IMR-90 (cell line): ENCODE measurements at regions not wholly inside any gene's neighbourhood (a gene's known extent, or its start where the extent isn't known, plus 50 kb on each side); places are given as distances from the start of the nearest gene placed in this dataset.
"Not testable (repeated sequence)": the region's sequence is repeated elsewhere in the genome, so short reads cannot be mapped to it uniquely, and the experiment has no call there.

Experiments
- ATAC-seq: fragments of 200-7000 bp; cut with Tn5 transposase; 2 replicates; pipeline ENCODE4 v1.9.1; 2020; ENCODE audit warnings: low read depth, mild to moderate bottlenecking, moderate library complexity
- BruUV-seq: library from RNA; stranded (reverse); fragments of 400-500 nt; replicated peaks from 2 replicates; lab custom pipeline; 2021; lab: Mats Ljungman, UMichigan
- CTCF ChIA-PET: fragments of 300-600 bp; formaldehyde crosslinking; extraction: SDS; loops from one replicate; lab custom pipeline; 2021; ENCODE audit warnings: antibody characterized with exemption; lab: Yijun Ruan, JAX
- POLR2A ChIA-PET: fragments of 300-600 bp; sonication (Branson Sonifier 250); formaldehyde crosslinking; loops from one replicate; lab custom pipeline; 2022; ENCODE audit warnings: antibody characterized with exemption; ENCODE audit not compliant: unreplicated experiment; lab: Charles Lee
- DNase-seq: peaks from one replicate; pipeline ENCODE4 v3.0.0; 2013
- H2AFZ ChIP-seq: replicated peaks from 2 replicates; pipeline ENCODE3; 2013; ENCODE audit warnings: low read length, mild to moderate bottlenecking; ENCODE audit not compliant: poor library complexity
- H2AK5ac ChIP-seq: 2 replicates; pipeline ENCODE4 v1.6.1; 2013; ENCODE audit warnings: low read depth, low read length, inconsistent platforms
- H2AK9ac ChIP-seq: replicated peaks from 2 replicates; pipeline ENCODE3; 2013; ENCODE audit warnings: mild to moderate bottlenecking, low read depth, low read length, moderate library complexity; ENCODE audit not compliant: poor library complexity
- H2BK120ac ChIP-seq: 2 replicates; pipeline ENCODE4 v1.6.1; 2013; ENCODE audit warnings: low read depth, low read length, inconsistent platforms
- H2BK15ac ChIP-seq: 3 replicates; pipeline ENCODE4 v1.6.1; 2013; ENCODE audit warnings: low read depth, low read length, inconsistent platforms
- H2BK20ac ChIP-seq: 2 replicates; pipeline ENCODE4 v1.6.1; 2013; ENCODE audit warnings: low read depth, mild to moderate bottlenecking, inconsistent platforms, low read length, moderate library complexity
- H2BK5ac ChIP-seq: 2 replicates; pipeline ENCODE4 v1.6.1; 2013; ENCODE audit warnings: mild to moderate bottlenecking, low read depth, low read length, inconsistent platforms; ENCODE audit not compliant: poor library complexity, severe bottlenecking
- H3K14ac ChIP-seq: replicated peaks from 2 replicates; pipeline ENCODE4 v1.6.1; 2013; ENCODE audit warnings: low read depth, low read length, inconsistent platforms
- H3K18ac ChIP-seq: 2 replicates; pipeline ENCODE4 v1.6.1; 2013; ENCODE audit warnings: low read depth, low read length, control low read depth
- H3K23ac ChIP-seq: 2 replicates; pipeline ENCODE4 v1.6.1; 2013; ENCODE audit warnings: low read depth, low read length, inconsistent platforms
- H3K27ac ChIP-seq: 2 replicates; pipeline ENCODE4 v1.5.1; 2013; ENCODE audit warnings: mild to moderate bottlenecking, control low read depth, low read length; ENCODE audit not compliant: insufficient read depth
- H3K27me3 ChIP-seq: 2 replicates; pipeline ENCODE4 v1.6.1; 2013; ENCODE audit warnings: low read length; ENCODE audit not compliant: control insufficient read depth, insufficient read depth
- H3K36me3 ChIP-seq: 2 replicates; pipeline ENCODE4 v1.6.1; 2013; ENCODE audit warnings: low read length, mixed read lengths; ENCODE audit not compliant: control insufficient read depth, insufficient read depth
- H3K4ac ChIP-seq: 2 replicates; pipeline ENCODE4 v1.6.1; 2013; ENCODE audit warnings: low read depth, low read length, inconsistent platforms
- H3K4me1 ChIP-seq: 2 replicates; pipeline ENCODE4 v1.6.1; 2013; ENCODE audit warnings: low read length, mixed read lengths; ENCODE audit not compliant: control insufficient read depth, insufficient read depth
- H3K4me2 ChIP-seq: 2 replicates; pipeline ENCODE4 v1.6.1; 2013; ENCODE audit warnings: low read depth, mild to moderate bottlenecking, control low read depth, low read length, moderate library complexity
- H3K4me3 ChIP-seq: 2 replicates; pipeline ENCODE4 v1.5.1; 2013; ENCODE audit warnings: low read depth, mild to moderate bottlenecking, control low read depth, low read length, moderate library complexity; ENCODE audit not compliant: insufficient read depth
- H3K56ac ChIP-seq: 2 replicates; pipeline ENCODE4 v1.6.1; 2013; ENCODE audit warnings: low read length, inconsistent platforms; ENCODE audit not compliant: insufficient read depth; ENCODE audit errors: extremely low read depth
- H3K79me1 ChIP-seq, 2 experiments: 2 replicates each; pipeline ENCODE4 v1.6.1; 2013; ENCODE audit warnings: low read length in 2 of 2, inconsistent platforms in 1 of 2, low read depth in 1 of 2
- H3K9ac ChIP-seq: 2 replicates; pipeline ENCODE4 v1.6.1; 2013; ENCODE audit warnings: low read depth, low read length, control low read depth
- H3K9me1 ChIP-seq: 2 replicates; pipeline ENCODE4 v1.6.1; 2013; ENCODE audit warnings: low read length, inconsistent platforms; ENCODE audit not compliant: insufficient read depth
- H3K9me3 ChIP-seq: 2 replicates; pipeline ENCODE4 v1.6.1; 2013; ENCODE audit warnings: low read length; ENCODE audit not compliant: control insufficient read depth, insufficient read depth
- H4K20me1 ChIP-seq: 2 replicates; pipeline ENCODE4 v1.6.1; 2013; ENCODE audit warnings: low read length, inconsistent platforms; ENCODE audit not compliant: insufficient read depth
- H4K5ac ChIP-seq: 2 replicates; pipeline ENCODE4 v1.6.1; 2013; ENCODE audit warnings: mild to moderate bottlenecking, low read depth, low read length, control low read depth
- H4K8ac ChIP-seq, 2 experiments: 2 replicates each; pipeline ENCODE4 v1.6.1; 2013; ENCODE audit warnings: low read depth in 2 of 2, low read length in 2 of 2, control low read depth in 1 of 2, inconsistent platforms in 1 of 2
- H4K91ac ChIP-seq: 2 replicates; pipeline ENCODE4 v1.6.1; 2013; ENCODE audit warnings: low read depth, low read length, inconsistent platforms; ENCODE audit not compliant: insufficient read depth
- WGBS, 2 experiments: methylation state at CpG; one replicate each; pipeline versions ENCODE4 v1.1.5 to v1.1.7; 2013; ENCODE audit warnings: missing lambda C conversion rate in 2 of 2; ENCODE audit not compliant: insufficient read length in 1 of 2; ENCODE audit errors: extremely low coverage in 2 of 2; 5-methylcytosine and 5-hydroxymethylcytosine counted together
- dilution Hi-C: fragments of 300-500 bp; cut with HindIII; formaldehyde crosslinking; loops from one replicate; pipeline ENCODE4 v1.14.3; 2018; ENCODE audit warnings: low sequenced_read_pairs; ENCODE audit not compliant: unreplicated experiment
- in situ Hi-C: fragments of 300-500 bp; cut with MboI; formaldehyde crosslinking; loops from 3 replicates; pipeline ENCODE4 v1.14.3; 2019; ENCODE audit warnings: low sequenced_read_pairs, inconsistent platforms, mixed read lengths
- intact Hi-C: fragments of 100-400 bp; cut with micrococcal nuclease; formaldehyde crosslinking; loops from 2 replicates; pipeline ENCODE4 v1.10.0; 2022

- H3K4me1 ChIP-seq, intact Hi-C loops, H2BK20ac ChIP-seq, in situ Hi-C loops, H3K18ac ChIP-seq, H3K27ac ChIP-seq, H2AK9ac ChIP-seq, DNase-seq, H2AK5ac ChIP-seq, H4K8ac ChIP-seq, H3K27me3 ChIP-seq, H2BK120ac ChIP-seq, H2AFZ ChIP-seq, H3K4me2 ChIP-seq, H3K14ac ChIP-seq, H3K79me1 ChIP-seq, ATAC-seq, H2BK15ac ChIP-seq, H3K56ac ChIP-seq, CTCF ChIA-PET, BruUV-seq, H3K9me3 ChIP-seq, H2BK5ac ChIP-seq, H3K36me3 ChIP-seq, POLR2A ChIA-PET, H4K20me1 ChIP-seq, H3K9me1 ChIP-seq, dilution Hi-C loops, H3K23ac ChIP-seq, H4K91ac ChIP-seq, H3K4me3 ChIP-seq, H3K9ac ChIP-seq, H4K5ac ChIP-seq, H3K4ac ChIP-seq: not testable (repeated sequence)
- whole genome bisulfite sequencing, 2 experiments = 67% methylated on average over 2 of the region's 21 CpGs; no CpG with 5 or more reads in 1 of the 2 experiments
Measured at GRCh38 chr10:90119631-90120280, 418.4 kb downstream of the KIF20B start.
